NCI-H187 (cell line): ENCODE measurements at regions not wholly inside any gene's neighbourhood (a gene's known extent, or its start where the extent isn't known, plus 50 kb on each side); places are given as distances from the start of the nearest gene placed in this dataset.

ENCODE experiments used
- DNase-seq, 2 experiments: peaks; one replicate each; lab custom pipeline; 2025; lab: John Stamatoyannopoulos, UW

GRCh38 chr7:159263430-159263829 lies 118.8 kb upstream of the VIPR2 start:
- DNase-seq = no peak

GRCh38 chr7:159253657-159254056 lies 109.0 kb upstream of the VIPR2 start:
- no peak for DNase-seq

DNA sequence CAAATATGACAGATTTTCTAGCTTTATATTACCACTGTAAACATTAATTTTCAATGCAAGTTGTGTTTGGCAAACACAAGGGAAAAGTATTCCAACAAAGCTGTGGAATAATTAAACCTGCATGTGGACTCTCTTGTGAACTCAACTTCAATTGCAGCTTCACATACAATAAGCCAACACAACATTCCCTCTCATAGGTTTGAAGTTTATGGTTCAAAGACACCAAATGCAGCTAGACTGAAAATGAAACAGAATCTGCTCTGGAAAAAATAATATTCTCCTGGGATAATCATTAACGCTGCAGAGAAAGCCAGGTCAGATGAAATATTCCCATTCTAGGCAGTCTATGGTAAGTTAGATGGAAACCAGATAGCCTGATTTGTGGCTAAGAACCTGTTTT lies 105.8 kb upstream of the VIPR2 start:
- no peak for DNase-seq

- no peak for DNase-seq
These were observed 105.0 kb upstream of the VIPR2 start for GRCh38 chr7:159249671-159250070.

GRCh38 chr7:159247910-159248309 lies 103.2 kb upstream of the VIPR2 start:
- no peak for DNase-seq

- no peak for DNase-seq
These were observed 102.2 kb upstream of the VIPR2 start for GRCh38 chr7:159246702-159247480.

DNA sequence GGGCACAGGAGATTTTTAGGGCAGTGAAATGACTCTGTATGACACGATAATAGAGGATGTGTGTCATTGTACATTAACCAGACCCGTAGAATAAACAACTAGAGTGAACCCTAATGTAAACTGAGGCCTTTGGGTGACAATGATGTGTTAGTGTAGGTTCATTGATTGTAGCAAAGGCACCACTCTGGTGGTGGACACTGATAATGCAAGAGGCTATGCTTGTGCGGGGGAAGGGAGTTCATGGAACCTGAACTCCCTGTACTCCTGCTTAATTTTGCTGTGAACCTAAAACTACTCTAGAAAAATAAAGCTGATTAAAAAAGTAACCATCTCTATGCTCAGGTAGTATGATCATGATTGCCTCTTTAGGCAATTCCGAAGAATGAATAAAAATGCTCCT lies 96.3 kb upstream of the VIPR2 start:
- no peak for DNase-seq

DNA sequence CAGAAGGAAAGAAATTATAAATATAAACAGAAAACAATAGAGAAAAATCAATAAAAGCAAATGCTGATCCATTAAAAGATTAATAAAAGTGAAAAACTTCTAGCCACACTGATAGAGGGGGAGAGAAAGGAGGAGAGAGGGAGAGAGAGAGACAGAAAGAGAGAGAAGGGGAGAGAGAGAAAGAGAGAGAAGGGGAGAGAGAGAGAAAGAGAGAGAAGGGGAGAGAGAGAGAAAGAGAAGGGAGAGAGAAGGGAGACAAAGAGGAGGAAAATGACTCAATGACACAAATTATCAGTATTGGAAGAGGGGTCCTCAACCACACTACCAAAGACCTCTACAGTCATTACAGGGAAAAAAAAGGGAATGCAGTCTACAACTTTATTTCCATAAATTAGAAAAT lies 94.4 kb upstream of the VIPR2 start:
- DNase-seq = no peak

- DNase-seq = no peak
These were observed 93.9 kb upstream of the VIPR2 start for GRCh38 chr7:159238541-159238940.

GRCh38 chr7:159237022-159237653 lies 92.5 kb upstream of the VIPR2 start:
- no peak for DNase-seq

GRCh38 chr7:159231017-159231416 lies 86.3 kb upstream of the VIPR2 start:
- no peak for DNase-seq

GRCh38 chr7:159229683-159230475 lies 85.2 kb upstream of the VIPR2 start:
- no peak for DNase-seq

DNA sequence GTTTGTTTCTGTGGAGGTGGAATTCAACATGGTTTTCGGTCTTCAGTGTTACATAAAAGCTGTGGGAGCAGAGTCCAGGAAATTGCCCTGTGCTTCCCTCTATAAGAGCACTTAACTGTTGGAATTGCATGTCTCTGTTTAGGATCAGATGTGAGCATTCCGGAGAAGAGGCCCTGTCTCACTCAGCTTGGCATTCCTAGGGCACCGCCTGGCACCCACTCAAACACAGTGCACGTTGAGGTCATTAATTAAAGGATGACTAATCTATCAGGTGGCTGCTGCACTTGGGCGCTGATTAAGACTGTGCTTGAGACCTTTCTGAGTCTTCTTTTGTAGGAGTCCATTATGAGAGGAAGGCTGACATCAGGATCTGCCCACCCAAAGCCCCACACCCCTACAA lies 82.8 kb upstream of the VIPR2 start:
- no peak for DNase-seq

GRCh38 chr7:159226011-159226702 lies 81.5 kb upstream of the VIPR2 start:
- DNase-seq = no peak

DNA sequence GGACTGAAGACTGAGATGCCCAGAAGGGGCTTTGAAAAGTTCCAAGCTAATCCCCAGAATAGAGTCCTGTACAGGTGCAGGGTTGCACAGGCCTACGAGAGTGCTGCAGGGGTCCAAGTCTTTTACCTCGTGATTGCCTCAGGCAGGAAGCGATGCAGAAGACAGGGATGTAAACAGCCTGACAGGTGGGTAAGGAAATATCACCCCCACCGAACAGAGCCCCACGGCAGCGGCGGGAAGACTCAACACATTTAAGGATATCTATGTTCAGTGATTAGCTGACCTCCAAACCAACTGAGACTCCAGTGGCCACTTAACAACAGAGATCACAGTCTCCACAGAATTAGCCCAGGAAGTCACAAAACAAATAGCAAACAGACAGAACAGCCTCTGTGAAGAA lies 73.9 kb upstream of the VIPR2 start:
- DNase-seq = no peak

GRCh38 chr7:159218170-159218569 lies 73.5 kb upstream of the VIPR2 start:
- no peak for DNase-seq

DNA sequence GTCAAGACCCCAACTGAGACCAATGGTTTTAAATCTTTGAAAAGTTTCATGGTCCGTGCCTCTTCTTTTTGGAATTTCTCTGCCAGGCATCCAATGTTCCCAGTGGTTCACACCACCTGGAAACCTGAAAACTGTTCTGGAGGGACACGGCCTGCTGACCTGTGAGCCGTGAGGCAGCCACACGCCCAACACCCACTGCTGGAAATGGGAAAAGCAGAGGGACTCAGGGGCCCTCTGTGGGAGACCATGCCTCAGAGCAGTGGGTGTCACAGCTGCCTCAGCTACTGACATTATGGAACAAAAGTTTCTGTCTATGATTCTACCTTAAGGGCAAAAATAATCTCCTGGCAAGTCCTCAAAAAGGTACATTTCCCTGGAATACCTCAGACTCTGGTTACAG lies 70.4 kb upstream of the VIPR2 start:
- no peak for DNase-seq

- no peak for DNase-seq
These were observed 68.6 kb upstream of the VIPR2 start for GRCh38 chr7:159213253-159213652.

DNA sequence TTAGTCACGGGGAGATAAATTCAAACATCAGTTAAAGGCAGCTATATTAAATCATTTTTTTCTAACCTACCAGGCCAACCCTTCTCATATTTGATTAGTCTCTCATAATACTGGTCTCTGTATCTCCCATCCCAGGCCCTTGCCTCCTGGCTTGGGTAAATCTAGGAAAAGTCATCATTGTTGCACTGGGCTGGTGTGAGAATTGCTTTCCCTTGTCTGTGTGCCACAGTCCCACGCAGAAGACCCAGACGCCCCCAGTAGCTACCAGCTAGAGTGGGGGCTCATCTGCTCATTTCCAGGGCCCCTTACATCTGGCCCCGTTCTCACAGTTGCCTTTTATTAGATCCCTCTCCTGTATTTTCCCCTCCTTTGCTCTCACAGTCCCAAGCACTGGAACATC lies 67.6 kb upstream of the VIPR2 start:
- no peak for DNase-seq

GRCh38 chr7:159211540-159212182 lies 67.0 kb upstream of the VIPR2 start:
- DNase-seq = no peak

GRCh38 chr7:159210581-159211235 lies 66.0 kb upstream of the VIPR2 start:
- DNase-seq = no peak
